H1 (cell line): ENCODE measurements at regions not wholly inside any gene's neighbourhood (a gene's known extent, or its start where the extent isn't known, plus 50 kb on each side); places are given as distances from the start of the nearest gene placed in this dataset.

Experiments
- CTCF ChIA-PET: fragments of 300-600 bp; sonication (Branson Sonifier 250); formaldehyde crosslinking; loops from one replicate; lab custom pipeline; 2021; ENCODE audit not compliant: partially characterized antibody; lab: Charles Lee
- POLR2A ChIA-PET: fragments of 300-600 bp; sonication (Branson Sonifier 250); formaldehyde crosslinking; loops from one replicate; lab custom pipeline; 2021; ENCODE audit warnings: inconsistent platforms; ENCODE audit not compliant: partially characterized antibody; lab: Charles Lee
- DNase-seq, 2 experiments: peaks; one replicate each; pipeline versions ENCODE4 v3.0.0 to v3.0.0-alpha.2; 2010 to 2022; ENCODE audit warnings: low spot score in 2 of 2, low read depth in 1 of 2, mixed read lengths in 1 of 2
- FAIRE-seq: peaks from 2 replicates; lab custom pipeline; 2011; peaks lifted over from hg19 to GRCh38; lab: Jason Lieb, UNC
- H2AFZ ChIP-seq: 2 replicates; pipeline ENCODE4 v1.8.1; 2012; ENCODE audit warnings: low read length, inconsistent platforms
- H2AK5ac ChIP-seq: 2 replicates; pipeline ENCODE4 v1.6.1; 2013; ENCODE audit warnings: low read depth, low read length
- H2BK120ac ChIP-seq: replicated peaks from 2 replicates; pipeline ENCODE3; 2013; ENCODE audit warnings: low read depth, low read length, inconsistent platforms
- H2BK12ac ChIP-seq: 2 replicates; pipeline ENCODE4 v1.6.1; 2013; ENCODE audit warnings: low read depth, low read length
- H2BK15ac ChIP-seq: 2 replicates; pipeline ENCODE4 v1.6.1; 2013; ENCODE audit warnings: low read length
- H2BK20ac ChIP-seq: 2 replicates; pipeline ENCODE4 v1.6.1; 2013; ENCODE audit warnings: low read length
- H2BK5ac ChIP-seq: 2 replicates; pipeline ENCODE4 v1.6.1; 2013; ENCODE audit warnings: low read depth, low read length
- H3K14ac ChIP-seq: 2 replicates; pipeline ENCODE4 v1.6.1; 2013; ENCODE audit warnings: inconsistent platforms; ENCODE audit not compliant: insufficient read length
- H3K18ac ChIP-seq: 2 replicates; pipeline ENCODE4 v1.6.1; 2013; ENCODE audit warnings: low read length; ENCODE audit errors: extremely low read depth
- H3K23ac ChIP-seq: 2 replicates; pipeline ENCODE4 v1.6.1; 2013; ENCODE audit warnings: inconsistent platforms; ENCODE audit not compliant: insufficient read length
- H3K23me2 ChIP-seq: 2 replicates; pipeline ENCODE4 v1.6.1; 2013; ENCODE audit warnings: low read depth, low read length
- H3K27ac ChIP-seq: 2 replicates; pipeline ENCODE4 v1.6.1; 2011; ENCODE audit warnings: low read depth, low read length, inconsistent platforms
- H3K27me3 ChIP-seq, 4 experiments: replicated peaks in 1 of 4; 1 replicate in 1 of 4; 2 replicates in 3 of 4; pipeline versions ENCODE4 v1.6.1 to v1.8.1; 2011 to 2013; ENCODE audit warnings: low read length in 3 of 4, mild to moderate bottlenecking in 3 of 4, inconsistent platforms in 2 of 4, mixed read lengths in 2 of 4, moderate library complexity in 1 of 4; ENCODE audit not compliant: control insufficient read depth in 3 of 4, insufficient read depth in 3 of 4; ENCODE audit errors: extremely low read depth in 1 of 4
- H3K36me3 ChIP-seq, 4 experiments: 2 replicates each; pipeline versions ENCODE4 v1.6.1 to v1.8.1; 2011 to 2013; ENCODE audit warnings: mild to moderate bottlenecking in 4 of 4, low read length in 3 of 4, moderate library complexity in 2 of 4, control low read depth in 1 of 4, inconsistent platforms in 1 of 4; ENCODE audit not compliant: insufficient read depth in 4 of 4, control insufficient read depth in 2 of 4
- H3K4ac ChIP-seq: replicated peaks from 2 replicates; pipeline ENCODE3; 2013; ENCODE audit warnings: low read length, low read depth, mixed read lengths, inconsistent platforms; ENCODE audit not compliant: insufficient read length
- H3K4me1 ChIP-seq, 4 experiments: replicated peaks in 1 of 4; 1 replicate in 1 of 4; 2 replicates in 3 of 4; pipeline versions ENCODE4 v1.6.1 to v1.8.1; 2011 to 2013; ENCODE audit warnings: low read length in 3 of 4, inconsistent platforms in 2 of 4, mixed read lengths in 1 of 4; ENCODE audit not compliant: insufficient read depth in 4 of 4, control insufficient read depth in 3 of 4
- H3K4me2 ChIP-seq, 2 experiments: 2 replicates each; pipeline versions ENCODE4 v1.6.1 to v1.8.1; 2011 to 2013; ENCODE audit warnings: low read depth in 2 of 2, low read length in 2 of 2, control low read depth in 1 of 2, inconsistent platforms in 1 of 2, mild to moderate bottlenecking in 1 of 2; ENCODE audit not compliant: insufficient read depth in 1 of 2
- H3K4me3 ChIP-seq, 4 experiments: fragments of 200-600, 300-600 bp in 1 of 4; sonication (generic), shearing (Covaris generic), sonication (Bioruptor Twin) in 1 of 4; 2 replicates each; pipeline versions ENCODE4 v1.5.1 to v1.8.1; 2011 to 2016; ENCODE audit warnings: low read length in 4 of 4, low read depth in 3 of 4, control low read depth in 2 of 4, inconsistent platforms in 2 of 4, mild to moderate bottlenecking in 2 of 4, mixed read lengths in 1 of 4, moderate library complexity in 1 of 4; ENCODE audit not compliant: insufficient read depth in 2 of 4; ENCODE audit errors: extremely low read depth in 1 of 4
- H3K56ac ChIP-seq: replicated peaks from 2 replicates; pipeline ENCODE3; 2013; ENCODE audit warnings: low read depth, mild to moderate bottlenecking, mixed read lengths, low read length, inconsistent platforms; ENCODE audit not compliant: insufficient read length
- H3K79me1 ChIP-seq: 2 replicates; pipeline ENCODE4 v1.6.1; 2013; ENCODE audit warnings: low read depth, low read length, control low read depth
- H3K79me2 ChIP-seq, 2 experiments: 2 replicates each; pipeline versions ENCODE4 v1.6.1 to v1.8.1; 2012 to 2013; ENCODE audit warnings: low read length in 2 of 2, mild to moderate bottlenecking in 2 of 2, inconsistent platforms in 1 of 2; ENCODE audit not compliant: insufficient read depth in 2 of 2, control insufficient read depth in 1 of 2
- H3K9ac ChIP-seq, 4 experiments: replicated peaks in 1 of 4; 1 replicate in 1 of 4; 2 replicates in 3 of 4; pipeline versions ENCODE4 v1.6.1 to v1.8.1; 2011 to 2013; ENCODE audit warnings: low read depth in 3 of 4, low read length in 3 of 4, control low read depth in 2 of 4, mild to moderate bottlenecking in 2 of 4, moderate library complexity in 2 of 4, inconsistent platforms in 1 of 4; ENCODE audit errors: extremely low read depth in 1 of 4
- H3K9me3 ChIP-seq, 2 experiments: 2 replicates each; pipeline versions ENCODE4 v1.6.1 to v1.8.1; 2012 to 2013; ENCODE audit warnings: mild to moderate bottlenecking in 2 of 2, moderate library complexity in 2 of 2, control low read depth in 1 of 2, inconsistent platforms in 1 of 2, low read depth in 1 of 2, low read length in 1 of 2, mixed read lengths in 1 of 2; ENCODE audit not compliant: insufficient read depth in 2 of 2
- H4K20me1 ChIP-seq, 2 experiments: replicated peaks in 1 of 2; 2 replicates each; pipeline versions ENCODE3 to v1.8.1; 2011 to 2013; ENCODE audit warnings: inconsistent platforms in 2 of 2, low read length in 2 of 2, mild to moderate bottlenecking in 1 of 2; ENCODE audit not compliant: insufficient read depth in 2 of 2, control insufficient read depth in 1 of 2
- H4K5ac ChIP-seq: 2 replicates; pipeline ENCODE4 v1.6.1; 2013; ENCODE audit warnings: low read length, low read depth, mixed read lengths, inconsistent platforms; ENCODE audit not compliant: insufficient read length
- H4K8ac ChIP-seq: 2 replicates; pipeline ENCODE4 v1.8.0; 2013; ENCODE audit warnings: mild to moderate bottlenecking, moderate library complexity, low read length, inconsistent platforms; ENCODE audit not compliant: insufficient read depth; ENCODE audit errors: extremely low read depth
- H4K91ac ChIP-seq: replicated peaks from 2 replicates; pipeline ENCODE3; 2013; ENCODE audit warnings: low read length, mixed read lengths, inconsistent platforms; ENCODE audit not compliant: insufficient read length
- BCL11A ChIP-seq, 2 experiments: IDR thresholded peaks; one replicate each; pipeline ENCODE4 v1.6.1; 2011; ENCODE audit warnings: low read depth in 2 of 2, low read length in 2 of 2, mild to moderate bottlenecking in 2 of 2
- BRCA1 ChIP-seq: IDR thresholded peaks from 2 replicates; pipeline ENCODE4 v1.6.1; 2012; ENCODE audit warnings: low read depth, low read length, improper control_type of control experiment
- CREB1 ChIP-seq: IDR thresholded peaks from 2 replicates; pipeline ENCODE4 v1.6.1; 2012; ENCODE audit warnings: inconsistent platforms
- FOSL1 ChIP-seq: IDR thresholded peaks from 2 replicates; pipeline ENCODE4 v1.6.1; 2011; ENCODE audit warnings: mild to moderate bottlenecking, low read depth, low read length, moderate library complexity; ENCODE audit not compliant: insufficient read depth
- GTF2F1 ChIP-seq: IDR thresholded peaks from 2 replicates; pipeline ENCODE4 v1.6.1; 2012; ENCODE audit warnings: low read depth, low read length, improper control_type of control experiment, borderline replicate concordance
- HDAC2 ChIP-seq, 2 experiments: fragments of 300-600 bp in 1 of 2; sonication (generic) in 1 of 2; IDR thresholded peaks; 2 replicates each; pipeline ENCODE4 v1.6.1; 2011 to 2012; ENCODE audit warnings: low read depth in 2 of 2, low read length in 2 of 2, mild to moderate bottlenecking in 2 of 2, moderate library complexity in 2 of 2, borderline replicate concordance in 1 of 2, inconsistent platforms in 1 of 2
- KDM1A ChIP-seq: fragments of 200-600, 300-600 bp; sonication (generic); IDR thresholded peaks from 2 replicates; pipeline ENCODE4 v1.7.1; 2016; ENCODE audit warnings: mild to moderate bottlenecking, low read length, borderline replicate concordance
- MAFK ChIP-seq: IDR thresholded peaks from 2 replicates; pipeline ENCODE4 v1.6.1; 2012; ENCODE audit warnings: low read depth, mild to moderate bottlenecking, improper control_type of control experiment, low read length
- NRF1 ChIP-seq: IDR thresholded peaks from 2 replicates; pipeline ENCODE4 v1.6.1; 2011; ENCODE audit warnings: mild to moderate bottlenecking, low read depth, low read length, improper control_type of control experiment
- POLR2AphosphoS5 ChIP-seq: IDR thresholded peaks from 2 replicates; pipeline ENCODE4 v1.6.1; 2011; ENCODE audit warnings: low read depth, low read length
- RFX5 ChIP-seq: IDR thresholded peaks from 2 replicates; pipeline ENCODE4 v1.6.1; 2011; ENCODE audit warnings: low read depth, low read length, improper control_type of control experiment, borderline replicate concordance
- SIRT6 ChIP-seq: IDR thresholded peaks from one replicate; pipeline ENCODE4 v1.7.1; 2012; ENCODE audit warnings: low read length, inconsistent platforms
- TBP ChIP-seq: IDR thresholded peaks from 2 replicates; pipeline ENCODE4 v1.6.1; 2011; ENCODE audit warnings: low read depth, low read length, improper control_type of control experiment
- USF2 ChIP-seq: IDR thresholded peaks from 2 replicates; pipeline ENCODE4 v1.6.1; 2011; ENCODE audit warnings: low read length, improper control_type of control experiment

- no peak overlapping the region for H2BK5ac ChIP-seq
- POLR2A ChIA-PET, result no interaction called here
- no peak for FAIRE-seq
Measured at GRCh38 chr7:153044981-153045380, 285.4 kb downstream of the ACTR3B start.

More at GRCh38 chr7:153044981-153045380, 285.4 kb downstream of the ACTR3B start:
- Histone ChIP-seq H3K23me2 (no peaks in the 10 kb centered on the region), H4K5ac (no peak overlapping the region), H3K9me3 (no peaks in the 10 kb centered on the region), H3K4me3 (no peak overlapping the region), H3K36me3 (no peaks in the 10 kb centered on the region), H2AFZ (no peak overlapping the region), H2BK15ac (no peak overlapping the region), H2AK5ac (no peak overlapping the region), H3K18ac (no peak overlapping the region), H4K8ac (no peak overlapping the region), H3K27ac (no peak overlapping the region), H3K23ac (no peak overlapping the region), H3K9ac (no peak overlapping the region), H3K14ac (no peak overlapping the region), H4K91ac (no peak overlapping the region), H3K79me2 (no peaks in the 10 kb centered on the region), H3K56ac (no peak overlapping the region), H2BK120ac (no peak overlapping the region), H2BK12ac (no peak overlapping the region), H2BK20ac (no peak overlapping the region), H3K4ac (no peak overlapping the region), H3K27me3 (no peaks in the 10 kb centered on the region), H3K4me2 (no peak overlapping the region), H3K79me1 (no peaks in the 10 kb centered on the region), H3K4me1 (no peaks in the 10 kb centered on the region), H4K20me1 (no peaks in the 10 kb centered on the region)
- TF ChIP-seq KDM1A (no peak), POLR2AphosphoS5 (no peak), HDAC2 (IDR thresholded peaks at IDR 0.05; ENCODE audit: borderline replicate concordance in 1 of 2, low read depth in 2 of 2, low read length in 2 of 2) (no peak), TBP (no peak), NRF1 (no peak), USF2 (no peak), BRCA1 (no peak), GTF2F1 (no peak), BCL11A (IDR thresholded peaks at IDR 0.05; ENCODE audit: low read depth in 2 of 2, low read length in 2 of 2) (no peak), RFX5 (no peak), SIRT6 (no peak), CREB1 (no peak), MAFK (no peak), FOSL1 (no peak)
- CTCF ChIA-PET, result interaction anchor here (1.6 kb wide), 1 partner anchor 148 kb away, joined by 4 read pairs; no protein-coding TSS in a partner anchor
- DNase-seq, result no peak
